ENCODE measurements at regions not wholly inside any gene's neighbourhood (a gene's known extent, or its start where the extent isn't known, plus 50 kb on each side); places are given as distances from the start of the nearest gene placed in this dataset.

DNA sequence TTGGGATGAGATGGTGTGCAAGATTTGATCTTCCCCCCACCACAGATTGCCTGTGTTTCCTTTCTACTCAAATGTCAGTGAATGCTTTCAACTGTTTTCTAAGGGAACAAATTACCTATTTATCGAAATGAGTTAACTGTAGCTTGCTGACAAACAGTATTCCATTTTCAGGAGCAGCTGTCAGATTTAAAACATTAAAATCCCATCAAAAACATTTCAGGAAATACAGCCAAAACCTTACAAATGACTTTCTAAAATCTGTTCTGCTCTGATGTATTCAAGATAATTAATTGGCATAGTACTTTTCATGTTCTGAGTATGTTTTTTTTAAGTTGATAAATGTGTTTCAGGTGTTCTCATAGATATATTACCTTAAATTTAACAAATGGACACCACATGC is 158.0 kb upstream of the DMRTA1 start:
- DNase-seq: no peak

GRCh38 chr9:22307013-22307711 is 139.5 kb upstream of the DMRTA1 start:
- DNase-seq: peak; percentile 62 to 66

GRCh38 chr9:22308177-22308576 is 138.4 kb upstream of the DMRTA1 start:
- peak; percentile 25 to 44 for DNase-seq

- no peak for DNase-seq
Observed at GRCh38 chr9:22316645-22317044, 130.0 kb upstream of the DMRTA1 start.

GRCh38 chr9:22331533-22331932 is 115.1 kb upstream of the DMRTA1 start:
- no peak for DNase-seq

GRCh38 chr9:22332202-22332601 is 114.4 kb upstream of the DMRTA1 start:
- peak; percentile 22 to 52 for DNase-seq

DNA sequence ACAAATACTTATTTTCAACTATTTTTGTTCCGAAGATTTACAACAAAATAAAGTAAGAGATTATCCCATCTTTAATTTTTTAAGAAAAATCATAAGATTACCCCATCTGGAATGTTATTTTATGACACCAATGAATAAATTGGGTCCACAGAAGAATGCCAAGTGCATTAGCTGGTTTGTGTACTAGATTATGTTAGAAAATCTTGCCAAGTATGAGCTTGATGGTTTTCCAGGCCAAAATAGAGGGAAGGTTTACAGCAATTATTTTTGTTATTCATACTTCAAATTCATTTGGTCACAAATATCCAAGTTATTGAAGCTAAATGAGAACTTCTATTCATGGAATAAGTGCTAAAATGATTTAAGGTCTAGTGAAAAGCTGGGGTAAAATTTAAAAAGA is 109.4 kb upstream of the DMRTA1 start:
- no peak for DNase-seq

- no peak for DNase-seq
Observed at GRCh38 chr9:22342491-22343217, 104.0 kb upstream of the DMRTA1 start.

GRCh38 chr9:22343218-22343611 is 103.4 kb upstream of the DMRTA1 start:
- DNase-seq: no peak

- DNase-seq: no peak
Observed at GRCh38 chr9:22354699-22355384, 91.8 kb upstream of the DMRTA1 start.

GRCh38 chr9:22356985-22357384 is 89.6 kb upstream of the DMRTA1 start:
- peak; percentile 44 to 77 for DNase-seq

GRCh38 chr9:22363421-22363887 is 83.2 kb upstream of the DMRTA1 start:
- no peak for DNase-seq

DNA sequence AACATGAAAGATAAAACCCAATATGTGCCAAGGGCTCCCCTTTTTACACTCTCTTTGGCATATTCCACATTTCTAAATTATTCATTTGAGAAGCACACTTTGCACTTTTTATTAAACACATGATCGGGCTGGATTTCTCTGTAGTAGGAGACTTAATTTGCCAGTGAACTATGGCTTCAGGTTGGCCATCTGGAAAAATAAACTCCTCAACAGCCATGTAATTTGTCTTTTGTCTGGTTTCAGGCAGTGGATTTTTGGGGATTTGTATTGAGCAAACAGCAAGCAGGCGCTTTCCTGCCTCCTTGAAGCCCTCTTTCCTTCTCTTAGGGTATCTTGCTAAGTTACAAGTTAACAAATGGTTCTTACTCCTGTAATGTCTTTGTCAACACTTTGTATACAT is 73.0 kb upstream of the DMRTA1 start:
- peak; percentile 59 to 88 for DNase-seq

DNA sequence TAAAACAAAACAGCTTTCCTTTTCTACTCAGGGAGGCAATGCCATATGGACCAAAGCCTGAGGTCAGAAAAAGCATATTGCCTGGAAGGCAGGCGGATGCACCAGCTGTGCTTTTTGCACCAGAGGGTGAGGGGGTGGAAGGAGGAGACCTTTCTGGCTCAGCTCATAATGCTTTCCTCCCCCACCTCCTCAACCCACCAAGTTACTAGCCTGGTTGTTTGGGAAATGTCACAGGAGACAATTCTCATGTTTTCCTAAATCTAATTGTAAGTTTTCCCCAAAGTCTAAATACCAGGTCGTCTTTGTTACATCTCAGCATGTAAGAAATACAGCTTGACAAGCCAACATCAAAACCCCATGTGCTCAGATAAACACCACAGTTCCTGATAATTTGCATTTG is 72.6 kb upstream of the DMRTA1 start:
- peak; percentile 72 to 82 for DNase-seq

DNA sequence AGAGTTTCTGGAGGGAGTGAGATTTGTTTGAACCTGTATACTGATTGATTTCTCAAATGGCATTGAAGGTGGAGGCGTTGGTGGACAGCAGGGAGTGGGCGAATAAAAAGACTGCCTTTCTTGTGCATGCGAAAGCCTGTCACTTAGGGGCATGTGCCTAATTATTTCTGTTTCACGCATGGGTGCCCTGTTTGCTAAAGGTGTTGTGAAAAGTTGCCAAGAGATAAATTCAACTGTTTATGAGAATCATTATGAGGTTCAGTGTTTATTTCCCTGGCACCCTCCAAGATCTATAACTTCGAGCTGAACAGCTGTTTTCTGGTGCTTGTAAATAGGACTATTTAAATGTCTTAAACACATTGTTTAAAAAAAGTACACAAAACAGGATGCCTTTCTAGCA is 67.4 kb upstream of the DMRTA1 start:
- DNase-seq: peak; percentile 83 to 94

GRCh38 chr9:22381170-22381569 is 65.5 kb upstream of the DMRTA1 start:
- DNase-seq: no peak

GRCh38 chr9:22382331-22382730 is 64.3 kb upstream of the DMRTA1 start:
- DNase-seq: no peak

- no peak for DNase-seq
Observed at GRCh38 chr9:22383718-22384117, 62.9 kb upstream of the DMRTA1 start.

DNA sequence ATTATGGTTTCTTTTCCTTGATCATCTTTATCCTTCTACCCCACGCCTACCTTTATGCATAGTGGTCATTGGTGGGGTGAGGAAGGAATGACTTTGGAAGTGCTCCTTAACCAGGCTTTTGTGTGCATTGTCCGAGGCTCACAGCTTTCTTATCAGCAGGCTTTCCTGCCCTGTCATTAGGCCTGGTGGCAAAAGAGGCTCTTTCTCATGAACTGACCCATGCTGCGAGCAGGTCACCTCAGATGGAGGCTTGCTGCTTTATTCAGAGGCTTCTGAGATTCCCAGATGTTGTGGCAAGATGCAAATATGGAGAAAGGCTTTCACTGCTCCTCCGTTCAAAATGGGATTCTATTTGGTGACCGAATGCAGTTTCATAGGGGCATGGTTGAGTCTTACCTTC is 57.4 kb upstream of the DMRTA1 start:
- no peak for DNase-seq

GRCh38 chr9:22392523-22392922 is 54.1 kb upstream of the DMRTA1 start:
- no peak for DNase-seq

DNA sequence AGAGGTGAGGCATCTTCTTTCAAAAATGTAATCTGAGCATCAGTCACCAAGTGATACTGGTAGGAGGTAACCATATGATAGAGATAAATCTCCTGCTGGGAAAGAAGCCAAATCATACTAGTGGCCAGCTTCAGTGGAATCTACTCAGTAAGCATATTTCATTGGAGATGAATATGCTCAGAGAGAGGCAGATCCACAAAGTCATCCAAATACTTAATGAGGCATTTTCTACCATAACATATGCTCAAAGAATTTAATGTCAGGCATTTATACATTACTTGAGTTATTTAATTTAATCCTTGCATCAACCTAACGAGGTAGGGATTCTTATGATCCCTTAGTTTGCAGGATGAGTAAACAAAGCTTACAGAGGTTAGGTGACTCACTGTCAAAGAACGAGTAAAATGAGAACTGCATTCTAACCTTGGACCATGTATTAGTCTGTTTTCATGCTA is 50.9 kb upstream of the DMRTA1 start:
- no peak for DNase-seq
